Testis (tissue), 2 donors: ENCODE measurements at regions not wholly inside any gene's neighbourhood (a gene's known extent, or its start where the extent isn't known, plus 50 kb on each side); places are given as distances from the start of the nearest gene placed in this dataset.

Experiments
- POLR2A ChIP-seq: fragments of 450-650 bp; IDR thresholded peaks from one replicate; pipeline ENCODE4 v1.6.1; 2017; ENCODE audit warnings: antibody characterized with exemption, mild to moderate bottlenecking, moderate library complexity
- TF ChIP-seq, protein P1 (sequence below), 3 experiments: fragments of 450-650 bp in 2 of 3; fragments of 200-600 bp in 1 of 3; sonication (generic) in 1 of 3; IDR thresholded peaks; one replicate each; pipeline ENCODE4 v1.5.1; 2016 to 2019; ENCODE audit warnings: antibody characterized with exemption in 3 of 3, mild to moderate bottlenecking in 2 of 3, moderate library complexity in 1 of 3

DNA sequence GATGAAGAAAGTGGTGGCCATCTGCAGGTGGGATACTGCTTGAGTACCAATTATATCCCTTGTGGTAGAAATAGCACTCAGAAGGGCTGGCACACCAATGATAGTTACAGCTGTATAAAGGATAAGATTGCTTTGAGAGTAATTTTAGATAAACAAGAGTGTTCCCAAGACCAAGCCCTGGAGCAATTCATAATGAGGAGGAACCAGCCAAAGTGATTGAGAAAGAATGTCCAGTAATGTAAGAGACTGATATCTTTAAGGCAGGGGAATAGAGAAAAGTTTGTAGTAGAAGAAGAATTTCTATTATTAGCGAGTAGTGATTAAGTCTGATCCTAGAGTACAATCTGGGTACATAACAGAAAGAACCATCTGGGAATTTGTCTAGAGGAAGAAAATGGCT, 945.1 kb downstream of the OTOL1 start:
- TF ChIP-seq, protein P1, sequence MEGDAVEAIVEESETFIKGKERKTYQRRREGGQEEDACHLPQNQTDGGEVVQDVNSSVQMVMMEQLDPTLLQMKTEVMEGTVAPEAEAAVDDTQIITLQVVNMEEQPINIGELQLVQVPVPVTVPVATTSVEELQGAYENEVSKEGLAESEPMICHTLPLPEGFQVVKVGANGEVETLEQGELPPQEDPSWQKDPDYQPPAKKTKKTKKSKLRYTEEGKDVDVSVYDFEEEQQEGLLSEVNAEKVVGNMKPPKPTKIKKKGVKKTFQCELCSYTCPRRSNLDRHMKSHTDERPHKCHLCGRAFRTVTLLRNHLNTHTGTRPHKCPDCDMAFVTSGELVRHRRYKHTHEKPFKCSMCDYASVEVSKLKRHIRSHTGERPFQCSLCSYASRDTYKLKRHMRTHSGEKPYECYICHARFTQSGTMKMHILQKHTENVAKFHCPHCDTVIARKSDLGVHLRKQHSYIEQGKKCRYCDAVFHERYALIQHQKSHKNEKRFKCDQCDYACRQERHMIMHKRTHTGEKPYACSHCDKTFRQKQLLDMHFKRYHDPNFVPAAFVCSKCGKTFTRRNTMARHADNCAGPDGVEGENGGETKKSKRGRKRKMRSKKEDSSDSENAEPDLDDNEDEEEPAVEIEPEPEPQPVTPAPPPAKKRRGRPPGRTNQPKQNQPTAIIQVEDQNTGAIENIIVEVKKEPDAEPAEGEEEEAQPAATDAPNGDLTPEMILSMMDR (IDR thresholded peaks at IDR 0.05): no peak
- TF ChIP-seq POLR2A: no peak
